Neural crest cell (in vitro differentiated cells): ENCODE measurements at regions not wholly inside any gene's neighbourhood (a gene's known extent, or its start where the extent isn't known, plus 50 kb on each side); places are given as distances from the start of the nearest gene placed in this dataset.

Experiments used
- DNase-seq: peaks from one replicate; pipeline ENCODE4 v3.0.0; 2021; ENCODE audit warnings: low read depth, mixed read lengths, low spot score
- H3K27ac Mint-ChIP-seq: one replicate; pipeline ENCODE4 v1.8.0; 2021; ENCODE audit warnings: mild to moderate bottlenecking, mixed read lengths; ENCODE audit not compliant: unreplicated experiment
- H3K27me3 Mint-ChIP-seq: 2 replicates; pipeline ENCODE4 v1.8.0; 2021; ENCODE audit warnings: low read depth, mild to moderate bottlenecking, mixed read lengths
- H3K36me3 Mint-ChIP-seq: 2 replicates; pipeline ENCODE4 v1.8.0; 2021; ENCODE audit warnings: low read depth, mild to moderate bottlenecking, mixed read lengths
- H3K4me1 Mint-ChIP-seq: 2 replicates; pipeline ENCODE4 v1.8.0; 2021; ENCODE audit warnings: mixed read lengths
- H3K4me3 Mint-ChIP-seq: one replicate; pipeline ENCODE4 v1.8.0; 2021; ENCODE audit warnings: mild to moderate bottlenecking, mixed read lengths
- H3K9me3 Mint-ChIP-seq: 2 replicates; pipeline ENCODE4 v1.8.0; 2021; ENCODE audit warnings: mixed read lengths
- CTCF ChIP-seq: fragments of 200-600 bp; sonication (generic); conservative IDR thresholded peaks from 2 replicates; pipeline ENCODE4 v1.5.0; 2021; ENCODE audit warnings: antibody characterized with exemption, mild to moderate bottlenecking

- H3K4me3 Mint-ChIP-seq = no peak overlapping the region
- H3K4me1 Mint-ChIP-seq = peaks cover 25% of the 10 kb centered on the region
- DNase-seq = no peak
- peaks cover 24% of the 10 kb centered on the region for H3K27me3 Mint-ChIP-seq
- H3K9me3 Mint-ChIP-seq = no peaks in the 10 kb centered on the region
- no peak overlapping the region for H3K27ac Mint-ChIP-seq
- TF ChIP-seq CTCF = no peak
- no peaks in the 10 kb centered on the region for H3K36me3 Mint-ChIP-seq
Observed at GRCh38 chr16:85550422-85550864, 62.7 kb upstream of the GSE1 start.

DNA sequence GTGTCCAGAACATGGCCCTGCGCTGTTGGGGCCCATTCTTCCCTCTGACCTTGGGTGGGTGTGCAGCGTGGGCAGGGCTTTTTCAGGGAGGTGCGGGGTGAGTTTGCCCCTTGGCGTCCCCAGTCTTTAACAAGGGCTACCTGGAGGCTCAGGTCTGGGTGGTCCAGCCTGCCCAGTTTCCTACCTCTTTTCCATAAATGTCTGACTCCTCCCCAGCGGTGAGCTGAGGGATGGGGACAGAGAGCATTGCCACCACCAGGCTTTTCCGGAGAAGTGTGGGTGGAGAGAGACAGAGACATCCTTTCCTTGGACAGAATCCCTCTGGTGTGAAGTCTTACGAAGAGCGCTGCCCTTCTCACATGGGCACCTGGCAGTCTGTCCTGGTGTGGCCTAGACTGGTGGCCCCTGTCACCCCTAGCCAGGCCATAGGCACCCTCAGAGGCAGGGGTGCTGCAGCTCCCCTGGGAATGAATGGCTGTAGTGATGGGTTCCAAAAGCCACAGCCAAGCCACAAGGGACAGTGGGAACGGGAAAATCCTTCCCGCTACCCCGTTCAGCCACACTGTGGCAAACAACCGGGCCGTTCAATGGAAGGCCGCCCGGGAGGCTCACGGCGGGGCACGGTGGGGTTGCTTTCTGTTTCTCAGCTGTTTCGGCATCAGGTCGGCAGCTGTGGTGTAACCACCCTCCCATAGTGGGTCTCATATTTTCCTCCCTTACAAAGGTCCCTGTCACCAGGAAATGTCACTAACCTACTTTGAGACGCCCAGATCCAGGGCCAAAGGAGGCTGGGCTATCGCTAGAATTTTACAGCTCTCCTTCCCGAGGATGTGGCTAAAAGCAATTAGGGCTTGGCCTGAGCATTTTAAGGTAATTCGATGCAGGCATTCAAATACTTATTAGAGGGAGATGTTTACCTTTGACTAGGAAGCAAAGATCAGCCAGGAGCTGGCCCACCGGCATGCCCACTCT lies 61.9 kb upstream of the GSE1 start:
- Mint-ChIP-seq H3K27me3 (peaks cover 32% of the 10 kb centered on the region), H3K4me3 (peak overlapping the region; percentile 76), H3K36me3 (no peaks in the 10 kb centered on the region), H3K4me1 (peaks cover 32% of the 10 kb centered on the region), H3K27ac (no peak overlapping the region), H3K9me3 (no peaks in the 10 kb centered on the region)
- no peak for DNase-seq
- TF ChIP-seq CTCF = no peak

DNA sequence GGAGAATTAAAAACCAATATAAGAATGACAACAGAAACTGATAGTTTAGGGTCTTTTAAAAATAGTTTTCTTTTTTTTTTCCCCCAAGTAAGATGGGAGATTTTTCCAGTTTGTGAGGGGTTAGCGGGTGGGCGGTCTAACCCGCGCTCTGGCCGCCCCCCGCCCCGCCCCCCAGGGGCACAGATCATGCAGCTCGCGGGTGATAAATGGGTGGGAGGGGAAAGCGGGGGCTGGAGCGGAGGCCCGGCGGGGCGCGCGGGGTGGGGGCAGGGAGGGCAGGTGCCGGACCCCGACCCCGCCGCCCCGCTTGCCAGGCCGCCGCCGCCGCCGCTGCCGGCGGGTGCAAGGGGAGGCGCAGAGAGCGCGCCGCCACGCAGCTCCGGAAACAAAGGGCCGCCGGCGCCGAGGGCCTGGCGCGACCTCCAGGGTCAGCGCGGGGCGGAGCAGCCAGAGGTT lies 60.1 kb upstream of the GSE1 start:
- no peaks in the 10 kb centered on the region for H3K9me3 Mint-ChIP-seq
- H3K27ac Mint-ChIP-seq = no peak overlapping the region
- TF ChIP-seq CTCF = no peak
- H3K27me3 Mint-ChIP-seq = peaks cover 43% of the 10 kb centered on the region
- no peaks in the 10 kb centered on the region for H3K36me3 Mint-ChIP-seq
- peaks cover 41% of the 10 kb centered on the region for H3K4me1 Mint-ChIP-seq
- H3K4me3 Mint-ChIP-seq = peak overlapping the region; percentile 88
- DNase-seq = peak; percentile 76

- H3K27ac Mint-ChIP-seq = no peak overlapping the region
- H3K27me3 Mint-ChIP-seq = peaks cover 48% of the 10 kb centered on the region
- H3K4me3 Mint-ChIP-seq = peak overlapping the region; percentile 97
- peaks cover 46% of the 10 kb centered on the region for H3K4me1 Mint-ChIP-seq
- H3K9me3 Mint-ChIP-seq = no peaks in the 10 kb centered on the region
- peak; percentile 45 for TF ChIP-seq CTCF
- no peak for DNase-seq
- H3K36me3 Mint-ChIP-seq = no peaks in the 10 kb centered on the region
Observed at GRCh38 chr16:85553436-85554113, 59.5 kb upstream of the GSE1 start.

- H3K4me3 Mint-ChIP-seq = peak overlapping the region; percentile 97
- no peak for DNase-seq
- H3K9me3 Mint-ChIP-seq = no peaks in the 10 kb centered on the region
- peaks cover 54% of the 10 kb centered on the region for H3K27me3 Mint-ChIP-seq
- H3K27ac Mint-ChIP-seq = peak overlapping the region; percentile 91
- peaks cover 47% of the 10 kb centered on the region for H3K4me1 Mint-ChIP-seq
- no peaks in the 10 kb centered on the region for H3K36me3 Mint-ChIP-seq
- TF ChIP-seq CTCF = no peak
Observed at GRCh38 chr16:85554114-85554888, 58.8 kb upstream of the GSE1 start.
